EH (cell line): ENCODE measurements at regions not wholly inside any gene's neighbourhood (a gene's known extent, or its start where the extent isn't known, plus 50 kb on each side); places are given as distances from the start of the nearest gene placed in this dataset.
A peak's percentile ranks its signal among the peaks of the same experiment; 100 is the strongest.

Experiments used
- DNase-seq: peaks from one replicate; pipeline ENCODE4 v3.0.0-alpha.2; 2015; ENCODE audit warnings: low read depth

GRCh38 chr15:87239582-87240230 lies 1016.8 kb downstream of the NTRK3 start:
- DNase-seq: no peak

GRCh38 chr15:87238451-87239068 lies 1018.0 kb downstream of the NTRK3 start:
- no peak for DNase-seq

- peak; percentile 26 for DNase-seq
Measured at GRCh38 chr15:87228460-87228859, 1028.1 kb downstream of the NTRK3 start.

- DNase-seq: peak; percentile 61
Measured at GRCh38 chr15:87227846-87228245, 1028.7 kb downstream of the NTRK3 start.

- DNase-seq: no peak
Measured at GRCh38 chr15:87225436-87225835, 1031.1 kb downstream of the NTRK3 start.

- peak; percentile 68 for DNase-seq
Measured at GRCh38 chr15:87224404-87224803, 1032.1 kb downstream of the NTRK3 start.

- peak; percentile 87 for DNase-seq
Measured at GRCh38 chr15:87219650-87220615, 1036.6 kb downstream of the NTRK3 start.

- DNase-seq: peak; percentile 15
Measured at GRCh38 chr15:87215100-87215499, 1041.4 kb downstream of the NTRK3 start.

- no peak for DNase-seq
Measured at GRCh38 chr15:87213626-87214025, 1042.9 kb downstream of the NTRK3 start.

GRCh38 chr15:87212041-87212440 lies 1044.5 kb downstream of the NTRK3 start:
- DNase-seq: no peak

- DNase-seq: no peak
Measured at GRCh38 chr15:87211547-87211946, 1045.0 kb downstream of the NTRK3 start.

GRCh38 chr15:87209891-87210689 lies 1046.4 kb downstream of the NTRK3 start:
- DNase-seq: no peak

- peak; percentile 83 for DNase-seq
Measured at GRCh38 chr15:87207990-87208580, 1048.5 kb downstream of the NTRK3 start.

GRCh38 chr15:87207251-87207650 lies 1049.3 kb downstream of the NTRK3 start:
- DNase-seq: no peak

GRCh38 chr15:87201986-87202385 lies 1054.6 kb downstream of the NTRK3 start:
- no peak for DNase-seq

GRCh38 chr15:87200149-87200548 lies 1056.4 kb downstream of the NTRK3 start:
- no peak for DNase-seq

GRCh38 chr15:87197981-87198380 lies 1058.6 kb downstream of the NTRK3 start:
- DNase-seq: no peak

GRCh38 chr15:87196498-87196897 lies 1060.0 kb downstream of the NTRK3 start:
- DNase-seq: no peak

GRCh38 chr15:87193481-87193880 lies 1063.1 kb downstream of the NTRK3 start:
- DNase-seq: no peak

- DNase-seq: no peak
Measured at GRCh38 chr15:87167706-87168105, 1088.0 kb downstream of the AGBL1 start.

GRCh38 chr15:87167055-87167454 lies 1087.4 kb downstream of the AGBL1 start:
- peak; percentile 76 for DNase-seq

- DNase-seq: peak; percentile 23
Measured at GRCh38 chr15:87155771-87156170, 1076.1 kb downstream of the AGBL1 start.
